ENCODE measurements at regions not wholly inside any gene's neighbourhood (a gene's known extent, or its start where the extent isn't known, plus 50 kb on each side); places are given as distances from the start of the nearest gene placed in this dataset.
"Not testable (repeated sequence)": the region's sequence is repeated elsewhere in the genome, so short reads cannot be mapped to it uniquely, and the experiment has no call there.

- Histone ChIP-seq H3K36me3 (ENCODE audit: control insufficient read depth, insufficient read depth, low read length) (no peaks in the 10 kb centered on the region), H3K27me3 (ENCODE audit: control insufficient read depth, insufficient read depth, low read length) (peaks cover 12% of the 10 kb centered on the region; the same call in 1 of the 2 replicates), H3K4me1 (ENCODE audit: control insufficient read depth, insufficient read depth, low read length) (no peaks in the 10 kb centered on the region), H3K27ac (ENCODE audit: low read length) (no peak overlapping the region), H3K4me3 (ENCODE audit: low read length) (no peak overlapping the region), H3K9me3 (ENCODE audit: control insufficient read depth, insufficient read depth, low read length) (no peaks in the 10 kb centered on the region)
- no peak for DNase-seq (ENCODE audit: low read depth, low spot score)
- no CpG with 5 or more reads among the region's 3 CpGs for WGBS (ENCODE audit: insufficient coverage, insufficient read length)
Measured at GRCh38 chr2:78839259-78839658, 186.2 kb upstream of the REG3G start.

GRCh38 chr2:78840311-78840710 is 185.2 kb upstream of the REG3G start:
- not testable (repeated sequence) for DNase-seq (ENCODE audit: low read depth, low spot score); H3K27ac ChIP-seq (ENCODE audit: low read length); H3K36me3 ChIP-seq (ENCODE audit: control insufficient read depth, insufficient read depth, low read length); H3K4me3 ChIP-seq (ENCODE audit: low read length); H3K4me1 ChIP-seq (ENCODE audit: control insufficient read depth, insufficient read depth, low read length); H3K9me3 ChIP-seq (ENCODE audit: control insufficient read depth, insufficient read depth, low read length)
- no CpG with 5 or more reads among the region's 10 CpGs for WGBS (ENCODE audit: insufficient coverage, insufficient read length)
- peaks cover 12% of the 10 kb centered on the region; the same call in 1 of the 2 replicates for H3K27me3 ChIP-seq (ENCODE audit: control insufficient read depth, insufficient read depth, low read length)

GRCh38 chr2:78845664-78846185 is 179.8 kb upstream of the REG3G start:
- no peak for DNase-seq (ENCODE audit: low read depth, low spot score)

GRCh38 chr2:78861546-78861945 is 164.0 kb upstream of the REG3G start:
- no peaks in the 10 kb centered on the region for H3K9me3 ChIP-seq (ENCODE audit: control insufficient read depth, insufficient read depth, low read length)
- H3K4me3 ChIP-seq (ENCODE audit: low read length), result no peak overlapping the region
- no peaks in the 10 kb centered on the region for H3K36me3 ChIP-seq (ENCODE audit: control insufficient read depth, insufficient read depth, low read length)
- no CpG with 5 or more reads among the region's 6 CpGs for WGBS (ENCODE audit: insufficient coverage, insufficient read length)
- peak; percentile 33 for DNase-seq (ENCODE audit: low read depth, low spot score)
- no peaks in the 10 kb centered on the region for H3K4me1 ChIP-seq (ENCODE audit: control insufficient read depth, insufficient read depth, low read length)
- no peaks in the 10 kb centered on the region for H3K27me3 ChIP-seq (ENCODE audit: control insufficient read depth, insufficient read depth, low read length)
- H3K27ac ChIP-seq (ENCODE audit: low read length), result no peak overlapping the region

More at GRCh38 chr2:78845664-78846185, 179.8 kb upstream of the REG3G start:
- H3K27me3 ChIP-seq (ENCODE audit: control insufficient read depth, insufficient read depth, low read length), result peaks cover 3% of the 10 kb centered on the region; the same call in 1 of the 2 replicates
- no peak overlapping the region for H3K27ac ChIP-seq (ENCODE audit: low read length)
- H3K4me3 ChIP-seq (ENCODE audit: low read length), result no peak overlapping the region
- H3K9me3 ChIP-seq (ENCODE audit: control insufficient read depth, insufficient read depth, low read length), result no peaks in the 10 kb centered on the region
- no peaks in the 10 kb centered on the region for H3K4me1 ChIP-seq (ENCODE audit: control insufficient read depth, insufficient read depth, low read length)
- H3K36me3 ChIP-seq (ENCODE audit: control insufficient read depth, insufficient read depth, low read length), result no peaks in the 10 kb centered on the region
- no CpG with 5 or more reads among the region's 4 CpGs for WGBS (ENCODE audit: insufficient coverage, insufficient read length)

- DNase-seq (ENCODE audit: low read depth, low spot score), result no peak
- Histone ChIP-seq H3K4me1 (ENCODE audit: control insufficient read depth, insufficient read depth, low read length) (no peaks in the 10 kb centered on the region), H3K36me3 (ENCODE audit: control insufficient read depth, insufficient read depth, low read length) (no peaks in the 10 kb centered on the region), H3K27ac (ENCODE audit: low read length) (no peak overlapping the region), H3K9me3 (ENCODE audit: control insufficient read depth, insufficient read depth, low read length) (no peaks in the 10 kb centered on the region), H3K4me3 (ENCODE audit: low read length) (no peak overlapping the region), H3K27me3 (ENCODE audit: control insufficient read depth, insufficient read depth, low read length) (no peaks in the 10 kb centered on the region)
- no CpG with 5 or more reads among the region's 3 CpGs for WGBS (ENCODE audit: insufficient coverage, insufficient read length)
Measured at GRCh38 chr2:78864205-78864604, 161.3 kb upstream of the REG3G start.

- H3K4me3 ChIP-seq (ENCODE audit: low read length), result no peak overlapping the region
- DNase-seq (ENCODE audit: low read depth, low spot score), result no peak
- no peaks in the 10 kb centered on the region for H3K27me3 ChIP-seq (ENCODE audit: control insufficient read depth, insufficient read depth, low read length)
- H3K36me3 ChIP-seq (ENCODE audit: control insufficient read depth, insufficient read depth, low read length), result no peaks in the 10 kb centered on the region
- no peaks in the 10 kb centered on the region for H3K9me3 ChIP-seq (ENCODE audit: control insufficient read depth, insufficient read depth, low read length)
- WGBS (ENCODE audit: insufficient coverage, insufficient read length), result no CpG with 5 or more reads among the region's 10 CpGs
- H3K27ac ChIP-seq (ENCODE audit: low read length), result no peak overlapping the region
- H3K4me1 ChIP-seq (ENCODE audit: control insufficient read depth, insufficient read depth, low read length), result no peaks in the 10 kb centered on the region
Measured at GRCh38 chr2:78865667-78866066, 159.8 kb upstream of the REG3G start.

GRCh38 chr2:78870343-78870967 is 155.0 kb upstream of the REG3G start:
- no peaks in the 10 kb centered on the region for H3K27me3 ChIP-seq (ENCODE audit: control insufficient read depth, insufficient read depth, low read length)
- H3K9me3 ChIP-seq (ENCODE audit: control insufficient read depth, insufficient read depth, low read length), result no peaks in the 10 kb centered on the region
- H3K4me1 ChIP-seq (ENCODE audit: control insufficient read depth, insufficient read depth, low read length), result no peaks in the 10 kb centered on the region
- no peak overlapping the region for H3K4me3 ChIP-seq (ENCODE audit: low read length)
- no peak overlapping the region for H3K27ac ChIP-seq (ENCODE audit: low read length)
- no CpG with 5 or more reads among the region's 1 CpG for WGBS (ENCODE audit: insufficient coverage, insufficient read length)
- no peak for DNase-seq (ENCODE audit: low read depth, low spot score)
- no peaks in the 10 kb centered on the region for H3K36me3 ChIP-seq (ENCODE audit: control insufficient read depth, insufficient read depth, low read length)

- WGBS (ENCODE audit: insufficient coverage, insufficient read length), result no CpG with 5 or more reads among the region's 1 CpG
- Histone ChIP-seq H3K4me1 (ENCODE audit: control insufficient read depth, insufficient read depth, low read length) (no peaks in the 10 kb centered on the region), H3K9me3 (ENCODE audit: control insufficient read depth, insufficient read depth, low read length) (no peaks in the 10 kb centered on the region), H3K4me3 (ENCODE audit: low read length) (no peak overlapping the region), H3K27ac (ENCODE audit: low read length) (no peak overlapping the region), H3K36me3 (ENCODE audit: control insufficient read depth, insufficient read depth, low read length) (no peaks in the 10 kb centered on the region), H3K27me3 (ENCODE audit: control insufficient read depth, insufficient read depth, low read length) (no peaks in the 10 kb centered on the region)
- no peak for DNase-seq (ENCODE audit: low read depth, low spot score)
Measured at GRCh38 chr2:78873526-78873925, 152.0 kb upstream of the REG3G start.

GRCh38 chr2:78876316-78876688 is 149.2 kb upstream of the REG3G start:
- no peaks in the 10 kb centered on the region for H3K9me3 ChIP-seq (ENCODE audit: control insufficient read depth, insufficient read depth, low read length)
- WGBS (ENCODE audit: insufficient coverage, insufficient read length), result no CpG with 5 or more reads among the region's 2 CpGs
- no peak overlapping the region for H3K27ac ChIP-seq (ENCODE audit: low read length)
- H3K4me1 ChIP-seq (ENCODE audit: control insufficient read depth, insufficient read depth, low read length), result no peaks in the 10 kb centered on the region
- DNase-seq (ENCODE audit: low read depth, low spot score), result no peak
- no peaks in the 10 kb centered on the region for H3K27me3 ChIP-seq (ENCODE audit: control insufficient read depth, insufficient read depth, low read length)
- no peaks in the 10 kb centered on the region for H3K36me3 ChIP-seq (ENCODE audit: control insufficient read depth, insufficient read depth, low read length)
- no peak overlapping the region for H3K4me3 ChIP-seq (ENCODE audit: low read length)

GRCh38 chr2:78887446-78887845 is 138.1 kb upstream of the REG3G start:
- no CpG with 5 or more reads among the region's 1 CpG for WGBS (ENCODE audit: insufficient coverage, insufficient read length)
- no peak for DNase-seq (ENCODE audit: low read depth, low spot score)
- Histone ChIP-seq H3K27me3 (ENCODE audit: control insufficient read depth, insufficient read depth, low read length) (no peaks in the 10 kb centered on the region), H3K4me1 (ENCODE audit: control insufficient read depth, insufficient read depth, low read length) (peaks cover 2% of the 10 kb centered on the region; the same call in 1 of the 2 replicates), H3K9me3 (ENCODE audit: control insufficient read depth, insufficient read depth, low read length) (no peaks in the 10 kb centered on the region), H3K4me3 (ENCODE audit: low read length) (no peak overlapping the region), H3K27ac (ENCODE audit: low read length) (no peak overlapping the region), H3K36me3 (ENCODE audit: control insufficient read depth, insufficient read depth, low read length) (no peaks in the 10 kb centered on the region)

- no CpG with 5 or more reads among the region's 2 CpGs for WGBS (ENCODE audit: insufficient coverage, insufficient read length)
- Histone ChIP-seq H3K4me1 (ENCODE audit: control insufficient read depth, insufficient read depth, low read length) (peaks cover 2% of the 10 kb centered on the region; the same call in 1 of the 2 replicates), H3K9me3 (ENCODE audit: control insufficient read depth, insufficient read depth, low read length) (no peaks in the 10 kb centered on the region), H3K27ac (ENCODE audit: low read length) (no peak overlapping the region), H3K4me3 (ENCODE audit: low read length) (no peak overlapping the region), H3K27me3 (ENCODE audit: control insufficient read depth, insufficient read depth, low read length) (no peaks in the 10 kb centered on the region), H3K36me3 (ENCODE audit: control insufficient read depth, insufficient read depth, low read length) (no peaks in the 10 kb centered on the region)
- no peak for DNase-seq (ENCODE audit: low read depth, low spot score)
Measured at GRCh38 chr2:78890935-78891334, 134.6 kb upstream of the REG3G start.

Data from iPS DF 6.9 (cell line).